Kidney (tissue), 13 donors: ENCODE measurements at regions not wholly inside any gene's neighbourhood (a gene's known extent, or its start where the extent isn't known, plus 50 kb on each side); places are given as distances from the start of the nearest gene placed in this dataset.

Experiments used
- DNase-seq, 5 donors: peaks; one replicate each; pipeline ENCODE4 v3.0.0-alpha.2; 2013 to 2020
- FAIRE-seq: peaks from 2 replicates; lab custom pipeline; 2012; peaks lifted over from hg19 to GRCh38; lab: Jason Lieb, UNC
- H3K27ac ChIP-seq, 2 donors: one replicate each; pipeline ENCODE4 v1.7.0; 2013; ENCODE audit warnings: low read depth in 2 of 2, low read length in 2 of 2, inconsistent platforms in 1 of 2
- H3K27me3 ChIP-seq: one replicate; pipeline ENCODE4 v1.7.1; 2013; ENCODE audit warnings: low read length, inconsistent platforms; ENCODE audit not compliant: control insufficient read depth, insufficient read depth
- H3K36me3 ChIP-seq, 3 donors: one replicate each; pipeline versions ENCODE4 v1.7.0 to v1.7.1; 2013; ENCODE audit warnings: low read length in 3 of 3, control low read depth in 1 of 3, inconsistent platforms in 1 of 3; ENCODE audit not compliant: insufficient read depth in 3 of 3, control insufficient read depth in 2 of 3
- H3K4me1 ChIP-seq, 3 donors: one replicate each; pipeline versions ENCODE4 v1.7.0 to v1.7.1; 2013; ENCODE audit warnings: low read length in 3 of 3, inconsistent platforms in 1 of 3, low read depth in 1 of 3; ENCODE audit not compliant: control insufficient read depth in 2 of 3, insufficient read depth in 2 of 3
- H3K4me3 ChIP-seq, 3 donors: one replicate each; pipeline versions ENCODE4 v1.7.0 to v1.8.1; 2013; ENCODE audit warnings: low read length in 3 of 3, control low read depth in 1 of 3, inconsistent platforms in 1 of 3
- H3K9ac ChIP-seq, 3 donors: one replicate each; pipeline versions ENCODE4 v1.7.0 to v1.7.1; 2013; ENCODE audit warnings: low read length in 3 of 3, control low read depth in 1 of 3, inconsistent platforms in 1 of 3
- H3K9me3 ChIP-seq, 3 donors: one replicate each; pipeline versions ENCODE4 v1.7.0 to v1.7.1; 2013; ENCODE audit warnings: low read length in 3 of 3, control low read depth in 1 of 3, inconsistent platforms in 1 of 3; ENCODE audit not compliant: control insufficient read depth in 2 of 3, insufficient read depth in 1 of 3
- CTCF ChIP-seq: IDR thresholded peaks from 3 replicates; pipeline ENCODE4 v1.5.1; 2012; ENCODE audit warnings: mild to moderate bottlenecking, moderate library complexity, borderline replicate concordance; ENCODE audit not compliant: insufficient read depth; ENCODE audit errors: extremely low read depth
- intact Hi-C: fragments of 100-400 bp; cut with DNase I; formaldehyde crosslinking; loops from one replicate; pipeline ENCODE4 v1.11.1; 2022
- donor health status: control.
- donor health status: control.
- donor health status: control.
- donor health status: control.
- donor health status: control.
- donor health status: DM: yes; HTN: yes; CAD: no.
- donor health status: Normal renal cell carcinoma (clear cell type).

- DNase-seq (no peak), FAIRE-seq (peak; percentile 89)
- Histone ChIP-seq H3K27me3 (no peaks in the 10 kb centered on the region), H3K9ac (no peak overlapping the region), H3K9me3 (no peaks in the 10 kb centered on the region), H3K27ac (no peak overlapping the region), H3K4me1 (no peaks in the 10 kb centered on the region), H3K4me3 (no peak overlapping the region), H3K36me3 (no peaks in the 10 kb centered on the region)
- intact Hi-C loops, result no loop called here
- TF ChIP-seq CTCF, result no peak
Measured at GRCh38 chr4:11608992-11609391, 180.3 kb upstream of the HS3ST1 start.

GRCh38 chr4:11606078-11606477 lies 177.4 kb upstream of the HS3ST1 start:
- Histone ChIP-seq H3K9ac (no peak overlapping the region), H3K27ac (no peak overlapping the region), H3K4me3 (no peak overlapping the region), H3K4me1 (no peaks in the 10 kb centered on the region), H3K36me3 (no peaks in the 10 kb centered on the region), H3K27me3 (no peaks in the 10 kb centered on the region), H3K9me3 (no peaks in the 10 kb centered on the region)
- no peak for FAIRE-seq
- no peak for DNase-seq
- TF ChIP-seq CTCF, result no peak
- intact Hi-C loops, result no loop called here

- Histone ChIP-seq H3K36me3 (no peaks in the 10 kb centered on the region), H3K27me3 (no peaks in the 10 kb centered on the region), H3K27ac (no peak overlapping the region), H3K4me3 (no peak overlapping the region), H3K9me3 (no peaks in the 10 kb centered on the region), H3K9ac (no peak overlapping the region), H3K4me1 (no peaks in the 10 kb centered on the region)
- intact Hi-C loops, result no loop called here
- no peak for TF ChIP-seq CTCF
- DNase-seq (no peak), FAIRE-seq (no peak)
Measured at GRCh38 chr4:11605597-11605996, 176.9 kb upstream of the HS3ST1 start.

GRCh38 chr4:11604821-11605220 lies 176.1 kb upstream of the HS3ST1 start:
- no peaks in the 10 kb centered on the region for H3K27me3 ChIP-seq
- no peaks in the 10 kb centered on the region for H3K9me3 ChIP-seq
- DNase-seq (no peak), FAIRE-seq (no peak)
- H3K4me1 ChIP-seq, result no peaks in the 10 kb centered on the region
- intact Hi-C loops, result no loop called here
- no peak overlapping the region for H3K4me3 ChIP-seq
- TF ChIP-seq CTCF, result no peak
- H3K9ac ChIP-seq, result no peak overlapping the region
- H3K27ac ChIP-seq, result no peak overlapping the region
- H3K36me3 ChIP-seq, result no peaks in the 10 kb centered on the region
